ENCODE measurements at regions not wholly inside any gene's neighbourhood (a gene's known extent, or its start where the extent isn't known, plus 50 kb on each side); places are given as distances from the start of the nearest gene placed in this dataset.

GRCh38 chr1:208928349-208929010 is 655.0 kb upstream of the CAMK1G start:
- DNase-seq (ENCODE audit: low spot score) = no peak
- no peak for TF ChIP-seq CTCF (IDR thresholded peaks at IDR 0.05)
- Histone ChIP-seq H3K27ac (no peak overlapping the region), H3K4me3 (no peak overlapping the region)

DNA sequence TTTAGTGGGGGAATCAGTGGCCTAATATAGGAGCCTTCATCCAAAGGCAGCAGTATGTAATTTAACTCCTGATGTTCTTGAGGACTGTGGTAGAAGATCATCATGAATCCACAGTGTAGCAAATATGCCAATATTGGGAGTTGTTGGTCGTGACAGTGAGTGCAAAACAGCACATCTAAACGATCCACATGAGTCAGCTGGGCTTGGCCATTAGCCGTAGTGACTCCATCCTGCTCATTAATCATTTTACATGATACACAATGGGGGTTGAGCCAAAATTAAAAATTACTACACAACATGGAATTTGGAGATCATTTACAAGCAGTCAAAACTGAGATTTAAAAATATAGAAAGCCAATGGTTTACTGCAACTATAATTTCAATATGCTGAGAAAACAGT is 653.9 kb upstream of the CAMK1G start:
- H3K4me3 ChIP-seq = no peak overlapping the region
- H3K27ac ChIP-seq = no peak overlapping the region
- no peak for DNase-seq (ENCODE audit: low spot score)
- no peak for TF ChIP-seq CTCF (IDR thresholded peaks at IDR 0.05)

DNA sequence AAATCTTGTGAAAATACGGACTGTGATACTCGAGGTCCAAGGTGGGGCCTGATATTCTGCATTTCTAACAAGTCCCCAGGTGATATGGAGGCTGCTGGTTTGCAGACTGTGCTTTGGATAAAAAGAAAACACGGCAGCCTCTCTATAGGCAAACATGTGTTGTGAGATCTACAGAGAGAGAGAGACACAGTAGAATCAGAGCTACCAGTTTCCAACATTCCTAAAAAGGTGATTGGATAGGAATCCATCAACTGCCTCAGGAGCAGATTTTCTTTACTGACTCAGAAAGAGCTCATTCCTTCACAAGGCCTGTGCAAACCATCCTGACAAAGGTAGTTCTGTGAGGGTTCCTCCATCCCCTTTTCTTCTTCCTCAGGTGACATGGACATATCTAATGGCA is 651.6 kb upstream of the CAMK1G start:
- Histone ChIP-seq H3K4me3 (no peak overlapping the region), H3K27ac (no peak overlapping the region)
- no peak for TF ChIP-seq CTCF (IDR thresholded peaks at IDR 0.05)
- DNase-seq (ENCODE audit: low spot score) = no peak

DNA sequence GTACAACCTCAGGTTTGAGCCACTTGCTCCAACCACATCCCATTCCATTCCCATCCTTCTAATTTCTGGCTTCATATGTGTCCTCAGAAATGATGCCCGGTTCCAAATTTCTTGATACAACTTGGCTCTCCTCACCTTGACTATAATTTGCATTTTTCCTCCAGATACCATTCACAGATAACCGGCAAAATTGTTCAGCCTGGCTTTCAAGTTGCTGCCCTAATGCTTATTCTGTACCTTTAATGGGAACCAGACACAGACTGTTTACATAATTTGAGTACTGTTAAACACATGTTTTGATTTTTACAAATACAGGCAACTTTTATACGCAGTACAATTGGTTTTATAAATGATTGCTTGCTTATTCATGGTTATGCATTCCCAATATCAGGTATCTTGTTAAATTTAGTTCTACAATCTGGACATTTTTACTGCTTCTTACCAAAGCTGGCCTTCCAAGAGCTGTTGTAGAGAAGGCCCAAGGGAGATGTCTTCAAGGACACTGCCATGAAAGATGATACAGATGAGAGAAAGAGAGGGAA is 649.5 kb upstream of the CAMK1G start:
- Histone ChIP-seq H3K27ac (no peak overlapping the region), H3K4me3 (no peak overlapping the region)
- TF ChIP-seq CTCF (IDR thresholded peaks at IDR 0.05) = no peak
- DNase-seq (ENCODE audit: low spot score) = no peak

DNA sequence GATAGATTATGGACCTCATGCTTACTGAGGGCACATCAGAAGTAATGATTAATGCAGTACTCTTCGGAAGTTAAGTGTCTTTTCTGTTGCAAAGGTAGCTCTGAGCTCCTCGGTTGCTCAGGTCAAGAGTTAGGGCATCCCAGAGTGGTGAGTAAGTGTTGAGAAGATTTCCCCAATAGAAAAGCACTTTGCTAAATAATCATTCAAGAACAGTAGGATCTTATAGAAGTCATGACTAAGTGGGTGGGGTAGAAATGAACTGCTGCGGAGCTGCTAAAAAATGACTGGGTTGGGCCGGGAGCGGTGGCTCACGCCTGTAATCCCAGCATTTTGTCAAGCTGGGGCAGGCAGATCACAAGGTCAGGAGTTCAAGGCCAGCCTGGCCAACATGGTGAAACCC is 648.6 kb upstream of the CAMK1G start:
- no peak for DNase-seq (ENCODE audit: low spot score)
- Histone ChIP-seq H3K27ac (no peak overlapping the region), H3K4me3 (no peak overlapping the region)
- no peak for TF ChIP-seq CTCF (IDR thresholded peaks at IDR 0.05)

DNA sequence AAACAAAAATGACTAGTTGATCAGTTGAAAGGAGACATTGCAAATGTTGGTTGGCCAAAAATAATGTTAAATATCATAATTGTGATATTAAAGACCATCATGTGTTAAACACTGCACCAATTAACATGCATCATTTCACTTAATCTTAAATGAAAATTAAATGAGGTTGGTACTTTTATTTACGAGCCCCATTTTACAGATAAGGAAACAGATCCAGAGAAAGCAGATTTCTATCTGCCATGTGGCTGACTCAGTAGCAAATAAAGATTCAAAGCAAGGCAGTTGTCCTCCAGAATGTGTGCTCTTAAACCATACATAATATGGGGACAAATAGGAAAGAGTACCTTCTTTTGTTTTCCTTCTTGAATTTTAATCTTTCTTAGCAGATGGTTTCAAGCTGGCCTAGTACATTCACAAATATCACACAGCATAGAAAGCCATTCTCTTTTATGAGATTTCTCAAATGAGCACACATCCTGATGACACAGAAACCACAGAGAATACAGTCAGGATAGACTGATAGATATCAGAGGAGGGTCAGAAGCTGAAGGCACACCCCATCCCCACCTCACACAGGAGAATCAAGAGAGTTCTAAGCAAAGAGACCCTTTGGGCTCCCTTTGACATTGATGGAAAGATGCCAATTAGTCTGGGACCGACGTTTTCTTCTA is 647.9 kb upstream of the CAMK1G start:
- no peak overlapping the region for H3K27ac ChIP-seq
- no peak for TF ChIP-seq CTCF (IDR thresholded peaks at IDR 0.05)
- DNase-seq (ENCODE audit: low spot score) = no peak
- no peak overlapping the region for H3K4me3 ChIP-seq
